ENCODE measurements at regions not wholly inside any gene's neighbourhood (a gene's known extent, or its start where the extent isn't known, plus 50 kb on each side); places are given as distances from the start of the nearest gene placed in this dataset.

DNA sequence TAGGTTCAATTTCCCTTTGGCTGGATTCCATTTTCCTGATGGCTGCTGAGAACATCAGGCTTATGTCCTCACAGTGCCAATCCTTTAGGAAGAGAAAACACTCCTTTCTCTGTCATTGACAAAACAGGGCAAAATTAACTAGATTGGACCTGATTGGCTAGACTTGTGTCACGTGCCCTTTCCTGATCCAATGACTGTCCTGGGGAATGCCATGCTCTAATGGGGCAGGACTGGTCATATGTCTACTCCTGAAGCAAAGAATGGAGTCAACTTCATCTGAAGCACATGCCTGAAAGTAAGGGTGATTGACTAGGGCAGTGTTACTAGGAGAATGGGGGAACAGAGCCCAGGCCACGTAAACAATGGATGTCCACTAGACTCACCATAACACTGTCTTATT is 220.4 kb downstream of the KDR start:
- intact Hi-C loops (cut with micrococcal nuclease; ENCODE audit: unreplicated experiment) (no loop called here), in situ Hi-C loops (cut with HindIII; ENCODE audit: low pct_unique_long_range_greater_than_20kb, low sequenced_read_pairs) (no loop called here)
- Histone ChIP-seq H3K4me3 (ENCODE audit: low read depth in 2 of 2, low read length in 2 of 2) (no peak overlapping the region), H3K36me3 (ENCODE audit: control insufficient read depth, insufficient read depth, low read length) (no peaks in the 10 kb centered on the region), H3K9me3 (ENCODE audit: control insufficient read depth, insufficient read depth, low read depth, low read length) (no peaks in the 10 kb centered on the region), H3K27me3 (ENCODE audit: control insufficient read depth, insufficient read depth, low read length) (no peaks in the 10 kb centered on the region), H3K27ac (ENCODE audit: low read length) (no peak overlapping the region), H3K4me1 (ENCODE audit: control insufficient read depth, insufficient read depth, low read length) (no peaks in the 10 kb centered on the region)
- DNase-seq (ENCODE audit: low read depth, low spot score) (no peak), ATAC-seq (no peak)
- ChIA-PET POLR2A (no interaction called here), CTCF (no interaction called here)
- no peak for TF ChIP-seq SIN3A (IDR thresholded peaks at IDR 0.05; ENCODE audit: borderline replicate concordance, insufficient read depth, low read depth, low read length)
- no peak for TF ChIP-seq TCF7L2 (IDR thresholded peaks at IDR 0.05; ENCODE audit: low read depth, low read length)
- TF ChIP-seq, protein P1, sequence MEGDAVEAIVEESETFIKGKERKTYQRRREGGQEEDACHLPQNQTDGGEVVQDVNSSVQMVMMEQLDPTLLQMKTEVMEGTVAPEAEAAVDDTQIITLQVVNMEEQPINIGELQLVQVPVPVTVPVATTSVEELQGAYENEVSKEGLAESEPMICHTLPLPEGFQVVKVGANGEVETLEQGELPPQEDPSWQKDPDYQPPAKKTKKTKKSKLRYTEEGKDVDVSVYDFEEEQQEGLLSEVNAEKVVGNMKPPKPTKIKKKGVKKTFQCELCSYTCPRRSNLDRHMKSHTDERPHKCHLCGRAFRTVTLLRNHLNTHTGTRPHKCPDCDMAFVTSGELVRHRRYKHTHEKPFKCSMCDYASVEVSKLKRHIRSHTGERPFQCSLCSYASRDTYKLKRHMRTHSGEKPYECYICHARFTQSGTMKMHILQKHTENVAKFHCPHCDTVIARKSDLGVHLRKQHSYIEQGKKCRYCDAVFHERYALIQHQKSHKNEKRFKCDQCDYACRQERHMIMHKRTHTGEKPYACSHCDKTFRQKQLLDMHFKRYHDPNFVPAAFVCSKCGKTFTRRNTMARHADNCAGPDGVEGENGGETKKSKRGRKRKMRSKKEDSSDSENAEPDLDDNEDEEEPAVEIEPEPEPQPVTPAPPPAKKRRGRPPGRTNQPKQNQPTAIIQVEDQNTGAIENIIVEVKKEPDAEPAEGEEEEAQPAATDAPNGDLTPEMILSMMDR (IDR thresholded peaks at IDR 0.05) = no peak
- TF ChIP-seq POLR2AphosphoS5 (IDR thresholded peaks at IDR 0.05; ENCODE audit: low read depth, low read length) = no peak
- TF ChIP-seq, protein P2, sequence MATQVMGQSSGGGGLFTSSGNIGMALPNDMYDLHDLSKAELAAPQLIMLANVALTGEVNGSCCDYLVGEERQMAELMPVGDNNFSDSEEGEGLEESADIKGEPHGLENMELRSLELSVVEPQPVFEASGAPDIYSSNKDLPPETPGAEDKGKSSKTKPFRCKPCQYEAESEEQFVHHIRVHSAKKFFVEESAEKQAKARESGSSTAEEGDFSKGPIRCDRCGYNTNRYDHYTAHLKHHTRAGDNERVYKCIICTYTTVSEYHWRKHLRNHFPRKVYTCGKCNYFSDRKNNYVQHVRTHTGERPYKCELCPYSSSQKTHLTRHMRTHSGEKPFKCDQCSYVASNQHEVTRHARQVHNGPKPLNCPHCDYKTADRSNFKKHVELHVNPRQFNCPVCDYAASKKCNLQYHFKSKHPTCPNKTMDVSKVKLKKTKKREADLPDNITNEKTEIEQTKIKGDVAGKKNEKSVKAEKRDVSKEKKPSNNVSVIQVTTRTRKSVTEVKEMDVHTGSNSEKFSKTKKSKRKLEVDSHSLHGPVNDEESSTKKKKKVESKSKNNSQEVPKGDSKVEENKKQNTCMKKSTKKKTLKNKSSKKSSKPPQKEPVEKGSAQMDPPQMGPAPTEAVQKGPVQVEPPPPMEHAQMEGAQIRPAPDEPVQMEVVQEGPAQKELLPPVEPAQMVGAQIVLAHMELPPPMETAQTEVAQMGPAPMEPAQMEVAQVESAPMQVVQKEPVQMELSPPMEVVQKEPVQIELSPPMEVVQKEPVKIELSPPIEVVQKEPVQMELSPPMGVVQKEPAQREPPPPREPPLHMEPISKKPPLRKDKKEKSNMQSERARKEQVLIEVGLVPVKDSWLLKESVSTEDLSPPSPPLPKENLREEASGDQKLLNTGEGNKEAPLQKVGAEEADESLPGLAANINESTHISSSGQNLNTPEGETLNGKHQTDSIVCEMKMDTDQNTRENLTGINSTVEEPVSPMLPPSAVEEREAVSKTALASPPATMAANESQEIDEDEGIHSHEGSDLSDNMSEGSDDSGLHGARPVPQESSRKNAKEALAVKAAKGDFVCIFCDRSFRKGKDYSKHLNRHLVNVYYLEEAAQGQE (IDR thresholded peaks at IDR 0.05; ENCODE audit: insufficient read depth in 1 of 2, low read depth in 2 of 2, low read length in 1 of 2) = no peak
- no TSS peak for BruUV-seq (replicated peaks)

DNA sequence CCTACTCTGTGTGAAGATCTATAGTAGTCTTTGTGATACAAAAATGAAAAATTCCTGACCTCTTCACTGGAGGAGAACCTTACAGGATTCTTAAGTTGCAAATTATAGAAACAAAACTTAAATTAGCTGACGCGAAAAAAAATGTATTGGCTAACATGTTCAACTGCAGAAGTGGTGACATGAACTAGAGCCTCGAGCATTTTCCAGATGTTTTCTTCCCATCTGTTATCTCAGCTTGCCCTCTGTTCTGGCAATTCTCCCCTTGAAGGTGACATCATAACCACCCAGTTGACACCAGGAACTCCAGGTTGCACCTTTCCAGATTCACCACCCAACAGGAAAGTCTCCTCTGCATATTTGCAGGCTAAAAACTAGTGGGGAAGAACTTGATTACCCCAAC is 222.4 kb downstream of the KDR start:
- H3K4me1 ChIP-seq (ENCODE audit: control insufficient read depth, insufficient read depth, low read length) = no peaks in the 10 kb centered on the region
- ChIA-PET POLR2A (no interaction called here), CTCF (no interaction called here)
- TF ChIP-seq, protein P1 (IDR thresholded peaks at IDR 0.05) = no peak
- TF ChIP-seq POLR2AphosphoS5 (IDR thresholded peaks at IDR 0.05; ENCODE audit: low read depth, low read length) (no peak), SIN3A (IDR thresholded peaks at IDR 0.05; ENCODE audit: borderline replicate concordance, insufficient read depth, low read depth, low read length) (no peak), TCF7L2 (IDR thresholded peaks at IDR 0.05; ENCODE audit: low read depth, low read length) (no peak)
- TF ChIP-seq, protein P2 (IDR thresholded peaks at IDR 0.05; ENCODE audit: insufficient read depth in 1 of 2, low read depth in 2 of 2, low read length in 1 of 2) = no peak
- no TSS peak for BruUV-seq (replicated peaks)
- no peaks in the 10 kb centered on the region for H3K9me3 ChIP-seq (ENCODE audit: control insufficient read depth, insufficient read depth, low read depth, low read length)
- no peak overlapping the region for H3K27ac ChIP-seq (ENCODE audit: low read length)
- no peaks in the 10 kb centered on the region for H3K27me3 ChIP-seq (ENCODE audit: control insufficient read depth, insufficient read depth, low read length)
- intact Hi-C loops (cut with micrococcal nuclease; ENCODE audit: unreplicated experiment) = no loop called here
- DNase-seq (ENCODE audit: low read depth, low spot score) (no peak), ATAC-seq (no peak)
- no peak overlapping the region for H3K4me3 ChIP-seq (ENCODE audit: low read depth in 2 of 2, low read length in 2 of 2)
- no peaks in the 10 kb centered on the region for H3K36me3 ChIP-seq (ENCODE audit: control insufficient read depth, insufficient read depth, low read length)
- in situ Hi-C loops (cut with HindIII; ENCODE audit: low pct_unique_long_range_greater_than_20kb, low sequenced_read_pairs) = no loop called here

Measured in Panc1 (cell line).